NCI-H1092 treated with DMSO at 0.1 percent for 48 hours (cell line): ENCODE measurements at regions not wholly inside any gene's neighbourhood (a gene's known extent, or its start where the extent isn't known, plus 50 kb on each side); places are given as distances from the start of the nearest gene placed in this dataset.

Experiments
- DNase-seq: peaks from one replicate; lab custom pipeline; 2025; lab: John Stamatoyannopoulos, UW

DNA sequence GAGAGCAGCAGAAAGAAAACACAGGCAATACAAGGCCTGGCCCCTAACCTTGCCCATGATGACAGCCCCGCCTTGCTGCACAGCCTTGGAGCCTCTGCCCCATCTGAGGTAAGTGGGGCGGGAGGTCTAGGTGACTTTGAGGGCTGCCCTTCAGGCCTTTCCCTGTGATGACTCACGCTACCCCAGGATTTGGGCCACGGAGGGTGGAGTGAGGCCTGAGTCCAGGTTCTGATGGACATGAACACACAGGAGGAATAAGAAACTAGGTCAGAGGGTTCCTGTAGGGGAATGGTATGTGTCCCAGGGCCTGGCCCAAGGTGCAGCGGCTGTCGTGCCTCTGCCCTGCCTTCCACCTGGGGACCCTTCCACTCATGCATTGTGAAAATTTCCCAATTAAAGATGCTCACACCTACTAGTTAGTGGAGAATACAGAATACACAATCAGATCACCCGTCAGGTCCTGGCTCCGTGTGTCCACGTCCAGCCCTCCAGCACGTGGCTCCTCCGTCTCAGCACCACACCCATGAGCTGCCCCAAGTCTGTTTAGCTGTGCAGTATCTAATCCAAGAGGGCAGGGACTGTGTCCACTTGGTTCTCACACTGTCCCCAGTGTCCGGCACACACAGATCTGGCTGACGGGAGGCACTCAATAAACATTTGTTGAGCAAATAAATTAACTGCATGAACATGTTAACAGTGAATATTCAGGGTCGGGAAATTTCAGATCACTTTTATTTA is 111.0 kb downstream of the CHST1 start:
- no peak for DNase-seq

- no peak for DNase-seq
Observed at GRCh38 chr11:45553383-45553936, 112.0 kb downstream of the CHST1 start.

GRCh38 chr11:45551191-45551713 is 114.2 kb downstream of the CHST1 start:
- no peak for DNase-seq

DNA sequence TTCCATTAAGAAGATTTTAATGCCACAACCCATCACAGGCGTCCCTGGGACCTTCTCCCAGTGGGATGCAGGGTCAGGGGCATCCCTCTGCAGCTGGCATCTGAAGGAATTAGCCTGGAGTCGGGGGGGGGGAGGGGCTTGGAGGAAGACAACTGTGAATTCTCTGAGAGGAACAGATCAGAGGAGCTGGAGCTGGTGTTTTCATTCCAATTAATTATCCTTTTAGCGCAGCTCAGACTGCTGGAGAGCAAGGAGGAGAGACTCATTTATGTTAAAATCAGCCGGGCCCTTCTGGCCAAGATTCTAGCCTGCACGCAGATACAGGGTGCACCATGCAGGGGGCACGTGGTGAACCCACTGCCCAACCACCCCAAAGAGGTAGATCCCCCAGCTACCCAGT is 116.2 kb downstream of the CHST1 start:
- DNase-seq: no peak

DNA sequence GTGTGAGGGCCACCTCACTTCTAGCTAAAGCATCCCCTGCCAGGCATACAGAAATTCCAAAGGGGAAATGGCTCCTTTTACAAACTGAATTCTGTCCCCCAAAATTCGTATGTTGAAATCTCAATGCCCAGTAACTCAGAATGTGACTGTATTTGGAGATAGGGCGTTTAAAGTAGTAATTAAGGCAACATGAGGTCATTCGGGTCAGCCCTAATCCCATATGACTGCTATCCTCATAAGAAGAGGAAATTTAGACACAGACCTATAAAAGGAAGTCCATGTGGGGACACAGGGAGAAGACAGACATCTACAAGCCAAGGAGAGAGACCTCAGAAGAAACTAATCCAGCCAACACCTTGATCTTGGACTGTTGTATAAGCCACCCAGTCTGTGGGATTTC is 119.1 kb downstream of the CHST1 start:
- DNase-seq: no peak

DNA sequence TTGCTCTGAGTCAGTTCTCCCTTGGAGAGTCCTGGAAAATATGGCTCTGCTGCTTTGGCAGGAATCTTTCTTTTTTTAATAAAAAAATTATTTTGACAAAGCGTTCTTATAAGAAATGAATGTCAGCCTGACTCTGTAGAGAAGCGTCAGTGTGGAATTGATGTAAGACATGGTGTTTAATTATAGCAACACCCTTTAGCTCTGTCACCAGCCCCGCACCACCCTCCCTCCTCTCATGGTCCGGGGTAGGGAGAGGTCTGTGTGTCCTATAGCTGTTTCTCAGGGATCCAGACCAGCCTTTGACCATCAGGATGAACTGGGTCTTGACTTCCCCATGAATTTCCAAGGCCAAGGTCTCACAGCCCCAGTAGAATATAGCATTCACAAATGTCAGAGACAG is 120.6 kb downstream of the CHST1 start:
- DNase-seq: no peak

DNA sequence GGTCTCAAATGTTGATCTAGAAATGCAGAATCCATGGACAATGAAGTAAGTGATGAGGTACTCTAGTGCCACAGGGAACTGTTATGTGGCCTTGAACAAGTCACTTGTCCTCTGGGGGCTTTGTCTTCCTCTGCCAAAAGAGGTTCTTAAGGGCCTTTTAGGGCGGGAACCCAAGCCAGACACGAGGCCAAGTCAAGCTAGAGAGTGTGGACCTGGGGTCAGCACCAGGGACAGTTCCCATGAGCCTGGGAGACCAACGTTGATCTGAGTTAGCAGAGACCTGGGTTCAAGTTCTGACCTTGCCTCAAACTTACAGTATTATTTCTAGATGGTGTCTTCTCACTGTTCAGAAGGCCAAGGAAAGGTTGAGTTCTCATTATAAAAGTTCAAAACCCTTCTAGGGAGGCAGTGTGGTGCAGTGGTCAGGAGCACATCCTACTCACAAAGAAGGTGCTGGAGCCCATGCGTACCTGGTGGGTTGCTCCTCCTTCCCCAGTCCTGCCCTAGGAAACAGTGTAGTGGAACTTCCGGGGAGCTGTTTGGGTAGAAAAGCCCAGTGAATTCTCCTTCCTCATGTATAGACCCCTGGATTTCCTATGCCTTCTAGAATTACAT is 121.5 kb downstream of the CHST1 start:
- DNase-seq: no peak

- DNase-seq: no peak
Observed at GRCh38 chr11:45543081-45543480, 122.3 kb downstream of the CHST1 start.

DNA sequence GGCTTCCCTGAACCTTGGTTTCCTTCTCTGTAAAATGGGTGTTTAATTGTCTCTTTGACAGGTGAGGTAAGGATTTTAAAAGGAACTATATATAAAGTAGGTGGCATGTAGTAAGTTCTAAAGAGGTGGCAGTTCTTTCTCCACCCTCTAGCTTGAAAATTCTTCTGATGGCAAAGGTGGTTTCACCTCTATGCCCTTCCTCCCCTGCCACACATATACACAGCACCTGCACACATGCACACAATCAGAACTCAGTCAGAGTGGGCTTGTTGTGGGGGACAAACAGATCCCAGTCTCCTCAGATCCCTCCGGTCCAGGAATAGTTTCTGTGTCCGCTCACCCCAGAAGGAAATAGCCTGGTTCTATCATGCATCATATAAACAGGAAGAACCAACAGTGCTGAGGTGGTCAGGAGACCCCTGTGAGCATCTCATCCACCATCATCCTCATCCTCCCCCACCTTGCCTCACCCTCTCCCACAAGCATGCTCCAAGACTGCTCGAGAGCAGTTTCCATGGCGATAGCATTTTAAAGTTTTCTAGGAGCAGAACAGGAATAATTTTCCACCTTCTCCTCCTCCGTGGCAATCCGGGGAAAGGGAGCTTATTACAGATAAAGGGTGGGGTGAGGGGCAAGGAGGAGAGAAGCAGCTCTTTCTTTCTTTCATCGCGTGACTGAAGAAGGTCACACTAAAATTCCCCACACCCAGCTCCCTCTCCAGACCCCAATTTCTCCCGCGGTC is 123.6 kb downstream of the CHST1 start:
- DNase-seq: no peak

GRCh38 chr11:45538939-45539338 is 126.5 kb downstream of the CHST1 start:
- DNase-seq: no peak

DNA sequence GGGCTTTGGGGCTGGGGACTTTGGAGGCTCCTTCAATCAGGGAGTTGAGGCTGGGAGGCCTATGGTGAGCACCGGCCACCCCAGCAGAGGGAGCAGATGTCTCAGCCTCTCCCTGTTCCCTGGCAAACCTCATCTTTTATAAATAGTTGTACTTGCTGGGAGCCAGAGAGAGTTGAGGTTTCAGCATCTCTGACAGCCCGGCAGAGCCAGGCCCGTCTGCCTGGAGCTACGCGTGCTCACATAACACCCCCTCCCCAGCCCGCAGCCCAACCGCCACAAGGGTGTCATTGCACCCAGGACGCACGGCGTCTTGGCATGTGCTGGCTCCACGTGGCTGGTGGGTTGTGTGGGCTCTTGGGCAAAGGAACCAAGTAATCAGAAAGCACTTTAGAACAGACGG is 127.1 kb downstream of the CHST1 start:
- DNase-seq: no peak

- DNase-seq: no peak
Observed at GRCh38 chr11:45537614-45538013, 127.8 kb downstream of the CHST1 start.

- no peak for DNase-seq
Observed at GRCh38 chr11:45535033-45535432, 130.4 kb downstream of the CHST1 start.

- DNase-seq: no peak
Observed at GRCh38 chr11:45534132-45534531, 131.3 kb downstream of the CHST1 start.

- DNase-seq: no peak
Observed at GRCh38 chr11:45532546-45532945, 132.9 kb downstream of the CHST1 start.

DNA sequence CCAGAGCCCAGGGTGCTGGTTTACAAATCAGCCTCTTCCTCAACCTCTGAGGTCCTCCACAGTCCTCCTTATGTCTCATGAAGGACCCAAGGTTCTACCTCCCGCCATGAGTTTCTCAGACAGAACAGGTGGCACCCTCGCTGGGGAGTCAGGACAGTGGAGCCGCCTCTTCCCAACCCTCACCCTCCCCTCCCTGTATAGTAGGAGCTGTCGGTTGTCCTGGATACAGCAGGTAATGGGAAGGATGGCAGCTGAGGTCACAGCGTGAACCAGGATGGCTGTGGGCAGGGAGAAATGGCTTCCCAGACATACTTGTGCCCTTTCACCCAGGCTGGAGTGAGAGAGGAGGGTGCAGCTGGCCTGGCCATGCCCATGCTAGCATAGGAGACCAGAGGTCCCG is 134.6 kb downstream of the CHST1 start:
- no peak for DNase-seq

DNA sequence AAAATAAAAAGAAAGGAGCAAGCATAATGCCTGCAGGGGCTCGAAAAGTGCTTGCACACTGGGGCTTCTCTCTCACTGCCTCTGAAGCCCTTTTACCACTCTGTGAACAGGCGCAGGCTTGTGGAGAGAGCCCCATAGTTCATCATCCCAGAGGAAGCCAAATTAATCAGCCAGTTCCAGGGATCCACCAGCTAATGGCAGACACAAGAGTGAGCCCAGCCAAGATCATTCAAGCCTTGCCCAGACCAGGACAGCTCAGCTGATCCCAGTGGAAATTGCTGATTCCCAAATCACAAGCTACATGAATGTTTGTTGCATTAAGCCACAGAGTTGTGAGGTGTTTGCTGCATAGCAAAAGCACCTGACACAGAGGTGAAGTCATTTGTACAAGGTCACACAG is 135.3 kb downstream of the CHST1 start:
- DNase-seq: no peak

DNA sequence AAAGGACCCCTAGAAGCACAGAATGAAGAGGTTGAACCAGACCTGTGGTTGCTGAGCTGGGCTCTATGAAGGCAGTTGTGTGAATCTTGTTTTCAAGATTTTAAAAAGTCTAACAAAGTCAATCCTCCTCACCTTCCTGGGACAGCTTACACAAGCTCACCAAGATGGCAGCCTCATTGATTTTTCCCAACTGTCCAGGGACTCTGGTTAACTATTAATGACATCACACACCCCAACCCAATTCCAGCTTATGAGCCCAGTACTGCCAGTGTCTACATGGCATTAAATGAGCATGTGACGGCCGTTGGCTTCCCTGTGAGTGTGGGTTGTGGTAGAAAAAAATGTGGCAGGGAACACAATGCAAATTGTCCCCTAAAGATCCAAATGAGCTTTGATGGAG is 137.0 kb downstream of the CHST1 start:
- no peak for DNase-seq

DNA sequence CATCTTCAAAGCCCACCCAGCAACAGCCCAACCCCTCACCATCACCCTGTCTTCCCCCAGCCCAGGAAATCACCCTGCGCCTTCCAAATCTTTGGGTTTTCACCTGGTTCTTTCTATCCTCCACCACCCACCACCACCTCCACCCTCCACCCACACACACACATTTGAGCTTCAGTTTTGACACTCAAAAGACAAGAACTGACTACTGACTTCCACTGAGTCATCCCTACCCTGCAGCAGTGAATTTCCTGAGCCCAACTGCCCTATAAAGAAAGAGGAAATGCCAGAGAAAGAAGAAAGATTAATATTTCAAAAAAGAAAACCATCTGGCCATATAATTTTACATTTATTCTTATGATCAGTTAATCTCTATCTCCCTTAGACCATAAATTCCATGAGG is 137.5 kb downstream of the CHST1 start:
- DNase-seq: no peak

DNA sequence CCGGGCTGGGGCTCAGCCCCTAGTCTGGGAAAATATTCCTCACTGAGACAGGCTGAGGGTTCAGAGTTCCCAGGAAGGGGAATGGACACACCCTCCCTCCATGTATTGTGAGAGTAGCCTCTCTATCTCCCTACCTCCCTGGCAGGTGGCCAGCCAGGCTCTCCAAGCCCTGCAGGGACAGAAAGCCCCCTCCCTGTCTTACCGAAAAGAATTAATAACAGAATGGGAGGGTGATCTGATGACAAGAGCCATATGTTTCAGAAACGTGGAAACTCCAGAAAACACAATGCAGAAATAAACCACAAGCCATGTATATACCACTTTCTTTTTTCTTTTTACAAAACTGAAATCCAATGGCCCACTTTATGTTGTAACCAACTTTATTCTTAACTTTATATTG is 140.0 kb downstream of the CHST1 start:
- DNase-seq: no peak

GRCh38 chr11:45523760-45524159 is 141.7 kb downstream of the CHST1 start:
- DNase-seq: no peak

DNA sequence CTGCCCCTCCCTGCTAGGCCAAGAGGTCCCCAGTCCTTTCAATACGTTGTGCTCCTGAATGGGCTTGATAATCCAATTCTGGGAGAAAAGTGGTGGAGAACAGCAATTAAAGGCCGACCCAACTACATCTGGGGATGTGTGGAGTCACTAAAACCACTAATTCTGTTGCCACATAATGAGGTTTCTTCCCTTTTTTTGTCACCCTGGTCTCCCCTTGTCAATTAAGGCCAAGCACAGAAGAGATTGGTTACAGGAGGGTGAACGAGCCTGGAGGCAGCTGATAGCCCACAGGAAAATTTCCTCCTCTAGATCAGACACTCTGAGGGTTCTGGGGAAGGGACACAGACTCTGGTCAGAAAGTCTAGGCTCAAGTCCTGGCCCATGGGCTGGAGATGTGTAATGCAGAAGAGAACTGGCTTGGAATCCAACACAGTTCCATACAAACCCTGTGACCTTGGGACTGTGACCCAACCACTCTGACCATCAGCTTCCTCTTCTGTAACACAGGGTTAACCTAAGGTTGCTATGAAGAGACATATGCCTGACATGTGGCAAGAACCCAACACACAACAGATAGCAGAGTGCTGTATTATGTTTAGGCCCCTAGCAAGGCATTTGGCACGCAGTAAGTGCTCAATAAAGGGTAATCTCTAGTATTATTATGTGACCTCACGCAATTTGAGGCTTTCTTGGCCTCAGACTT is 146.4 kb downstream of the CHST1 start:
- DNase-seq: no peak
